Hindlimb muscle (tissue), 1 donor: ENCODE measurements at regions not wholly inside any gene's neighbourhood (a gene's known extent, or its start where the extent isn't known, plus 50 kb on each side); places are given as distances from the start of the nearest gene placed in this dataset.

Experiments
- DNase-seq: peaks from one replicate; pipeline ENCODE4 v3.0.0-alpha.2; 2013

DNA sequence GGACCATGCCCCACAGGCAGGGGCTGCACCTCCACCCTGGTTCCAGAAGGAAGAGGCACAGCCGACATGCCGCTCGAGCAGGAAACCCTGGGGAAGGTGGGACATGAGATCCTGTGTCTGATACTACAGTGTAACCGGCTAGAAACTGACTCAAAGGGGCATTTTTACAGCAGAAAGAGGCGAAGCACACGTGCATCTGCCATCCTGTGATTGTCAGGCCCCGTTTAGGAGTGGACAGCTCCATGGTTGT lies 62.7 kb downstream of the SIK1 start:
- DNase-seq = no peak

DNA sequence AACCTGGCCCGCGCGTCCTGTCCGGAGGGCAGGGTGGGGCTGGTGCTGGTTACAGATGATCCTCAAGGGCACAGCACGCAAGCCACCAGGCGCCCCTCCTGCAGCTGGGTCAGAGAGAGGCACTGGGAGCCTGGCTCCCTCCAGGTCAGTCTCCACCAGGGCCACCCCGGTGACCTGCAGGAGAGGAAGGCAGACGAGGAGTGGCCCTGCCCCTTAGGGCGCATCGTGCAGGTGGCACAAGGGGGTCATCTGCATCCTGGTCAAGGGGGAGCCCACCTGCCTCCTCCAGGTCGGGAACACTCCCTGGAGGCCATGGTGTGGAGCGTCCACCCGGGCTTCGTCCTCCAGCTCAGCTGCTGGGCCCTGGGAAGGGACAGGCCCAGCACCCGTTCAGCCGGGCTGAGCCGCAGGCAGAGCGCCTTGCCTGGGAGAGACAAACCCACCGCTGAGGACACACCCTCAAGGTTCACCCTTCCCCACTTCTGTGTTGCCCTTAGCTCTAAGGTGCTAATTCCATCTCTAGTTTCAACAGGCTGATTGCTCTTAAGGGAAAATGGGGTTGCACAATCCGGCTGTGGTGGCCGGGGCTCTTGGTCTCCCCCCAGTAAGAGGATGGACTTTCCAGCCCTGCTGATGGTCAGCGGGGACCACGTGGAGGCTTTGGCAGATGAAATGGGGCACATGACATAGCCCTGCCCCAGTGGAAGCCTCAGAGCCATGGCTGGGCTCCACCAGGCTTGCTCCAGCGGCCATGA lies 63.2 kb downstream of the SIK1 start:
- no peak for DNase-seq

GRCh38 chr21:43362915-43363314 lies 64.0 kb downstream of the SIK1 start:
- no peak for DNase-seq

DNA sequence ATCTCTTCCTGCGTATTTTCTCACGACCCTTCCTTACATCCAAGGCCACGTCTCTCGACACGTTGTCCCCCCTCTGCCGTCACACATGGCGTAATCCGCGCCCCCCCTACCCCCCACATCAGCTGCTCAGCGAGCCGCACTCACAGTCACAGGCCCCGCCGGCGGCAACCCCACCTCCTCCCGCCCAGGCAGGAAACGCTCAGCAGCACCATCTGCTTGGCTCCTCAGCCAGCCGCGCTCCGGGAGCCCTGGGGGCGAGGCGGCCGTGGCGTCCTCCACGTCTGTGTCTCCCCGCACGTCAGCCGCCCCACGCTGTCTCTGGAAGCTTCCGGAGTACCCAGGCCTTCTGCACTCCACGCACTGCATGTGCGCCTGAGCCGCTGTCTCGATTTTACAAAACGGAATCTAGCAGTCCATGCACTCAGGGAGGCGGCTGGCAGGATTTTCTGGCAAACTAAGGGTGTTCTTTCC lies 64.6 kb downstream of the SIK1 start:
- DNase-seq = peak; percentile 77

- DNase-seq = peak; percentile 64
Observed at GRCh38 chr21:43361493-43362296, 65.2 kb downstream of the SIK1 start.

GRCh38 chr21:43361127-43361492 lies 65.8 kb downstream of the SIK1 start:
- DNase-seq = no peak

DNA sequence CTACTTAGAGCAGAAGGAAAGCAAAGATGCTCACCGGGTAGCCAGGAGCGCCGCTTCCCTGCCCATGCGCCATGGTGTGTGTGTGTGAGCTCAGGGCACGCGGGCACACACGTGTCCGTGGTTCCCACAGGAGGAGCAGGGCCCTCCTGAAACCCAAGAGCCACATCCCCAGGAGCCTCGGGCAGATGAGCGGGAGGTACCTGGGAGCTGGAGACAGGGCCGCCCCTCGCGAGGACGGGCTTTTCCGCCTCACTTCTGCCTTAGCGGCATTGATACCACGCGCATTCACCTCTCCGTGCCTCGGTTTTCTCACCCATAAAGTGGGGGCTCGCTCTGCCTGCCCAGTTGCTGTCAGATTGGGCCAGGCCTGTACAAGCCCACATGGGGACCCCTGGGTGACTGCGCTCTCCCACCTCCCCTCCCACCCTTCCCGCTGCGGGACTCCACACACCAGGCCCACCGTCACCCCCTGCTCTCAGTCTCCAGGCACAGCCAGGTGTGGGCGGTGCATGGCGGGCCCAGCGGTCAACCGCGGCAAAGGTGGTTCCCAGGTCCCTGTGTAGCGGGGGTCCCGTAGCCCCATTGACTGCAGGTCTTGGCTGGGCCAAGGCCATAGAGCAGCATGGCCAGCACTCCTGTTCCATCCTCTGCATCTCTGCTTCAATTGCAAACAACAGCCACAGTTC lies 66.3 kb downstream of the SIK1 start:
- no peak for DNase-seq

DNA sequence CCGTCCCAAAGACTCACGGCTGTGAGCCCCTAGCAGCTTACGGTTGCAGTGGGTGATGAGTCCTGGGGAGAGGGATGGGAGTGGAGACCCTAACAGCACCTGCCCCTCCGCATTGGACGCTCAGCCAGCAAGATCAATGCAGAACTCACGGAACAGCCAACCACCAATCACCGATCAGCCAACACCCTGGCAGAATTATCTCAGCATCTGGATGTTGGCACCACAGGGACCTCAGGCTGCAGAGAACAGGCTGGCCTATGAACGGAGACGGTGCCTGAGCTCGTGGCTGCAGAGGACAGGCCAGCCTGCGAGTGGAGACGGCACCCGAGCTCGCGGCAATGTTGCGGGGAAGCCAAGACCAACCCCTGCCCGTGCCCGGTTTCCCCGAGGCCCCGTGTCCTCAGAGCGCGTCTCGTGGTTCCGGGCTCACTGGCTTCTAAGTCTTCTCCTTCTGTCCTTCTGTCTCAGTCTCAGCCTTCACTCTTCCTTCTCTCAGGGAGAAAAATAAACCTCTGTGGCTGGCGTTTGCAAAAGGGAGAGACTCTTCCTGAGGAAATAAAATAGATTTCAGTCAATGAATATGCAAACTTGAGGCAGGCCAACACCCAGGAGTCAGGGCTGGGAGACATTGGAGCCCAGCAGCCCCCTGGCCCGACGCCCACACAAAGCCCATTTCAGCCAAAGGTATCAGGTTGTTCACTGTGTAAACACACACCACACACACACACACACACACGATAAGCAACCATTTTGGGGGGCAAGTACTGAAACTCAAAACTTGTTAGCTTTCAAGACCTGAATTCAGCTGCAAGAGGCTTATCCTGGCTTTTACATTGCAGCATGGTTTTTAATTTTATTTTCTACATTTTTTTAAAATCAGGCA lies 67.8 kb downstream of the SIK1 start:
- no peak for DNase-seq

- DNase-seq = no peak
Observed at GRCh38 chr21:43357715-43358430, 69.1 kb downstream of the SIK1 start.

- no peak for DNase-seq
Observed at GRCh38 chr21:43355925-43356289, 71.0 kb downstream of the SIK1 start.

DNA sequence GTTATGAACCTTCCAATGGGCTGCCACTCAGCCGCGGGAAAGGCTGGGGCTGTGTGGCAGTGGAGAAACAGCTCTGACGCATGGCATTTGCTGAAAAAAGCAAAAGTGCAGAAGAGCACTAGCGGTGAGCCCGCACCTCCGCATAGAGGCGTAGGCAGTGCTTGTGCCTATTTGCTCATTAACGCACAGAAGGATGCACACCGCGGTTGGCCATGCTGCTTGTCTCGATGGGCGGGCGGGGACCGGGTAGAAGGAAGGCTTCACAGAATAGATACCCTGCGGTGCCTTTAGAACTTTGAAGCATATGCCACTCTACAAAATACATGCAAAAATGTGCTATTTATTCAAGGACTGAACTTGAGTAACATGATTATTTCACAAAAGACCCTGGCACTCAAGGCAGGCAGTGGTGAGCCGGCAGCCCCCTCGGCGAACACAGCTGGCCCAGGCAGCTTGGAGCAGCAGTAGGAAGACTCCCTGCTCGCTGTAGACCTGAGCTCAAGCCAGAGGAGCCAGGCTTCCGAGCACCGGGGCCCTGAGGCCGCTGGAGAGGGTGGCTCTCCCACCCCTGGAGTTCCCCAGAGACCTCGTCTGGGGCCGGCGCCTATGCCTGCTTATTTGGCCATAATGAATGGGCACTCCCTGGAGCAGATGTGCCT lies 71.5 kb downstream of the SIK1 start:
- DNase-seq = no peak

DNA sequence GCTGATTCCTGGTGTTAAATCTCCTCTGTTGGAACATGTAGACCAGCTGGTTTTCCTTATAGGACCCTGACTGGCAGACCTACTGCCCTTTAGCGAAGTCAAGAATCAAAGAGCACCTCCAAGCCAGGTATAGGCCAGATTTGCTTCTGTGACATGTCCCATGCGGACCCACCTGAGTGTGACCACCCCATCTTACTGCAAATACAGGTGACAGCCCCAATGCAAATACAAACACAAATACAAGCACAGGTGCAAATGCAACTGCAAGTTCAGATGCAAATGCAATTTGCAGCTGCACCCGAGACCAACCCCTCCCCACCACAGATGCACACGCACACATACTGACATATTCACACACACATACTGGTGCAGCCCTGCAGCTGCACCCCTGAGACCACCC lies 72.3 kb downstream of the SIK1 start:
- DNase-seq = no peak

DNA sequence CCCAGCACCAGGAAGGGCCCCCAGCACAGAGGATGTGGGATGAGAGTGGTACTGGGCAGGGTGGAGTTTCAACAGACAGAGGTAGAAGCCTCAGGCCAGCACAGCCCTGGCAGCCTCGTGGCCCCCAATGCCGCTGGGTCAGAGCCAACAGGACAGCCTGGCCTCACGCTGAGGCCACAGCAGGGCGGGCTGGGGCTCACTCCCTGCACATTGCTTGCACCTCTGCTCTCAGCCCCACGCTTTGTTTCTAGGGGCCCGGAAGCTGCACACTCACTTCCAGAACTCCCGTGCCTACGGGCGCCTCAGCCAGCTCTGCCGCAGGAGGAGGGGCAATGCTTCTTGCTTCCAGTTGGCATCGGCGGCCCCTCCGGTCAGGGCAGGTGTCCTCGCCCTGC lies 72.9 kb downstream of the SIK1 start:
- DNase-seq = no peak

DNA sequence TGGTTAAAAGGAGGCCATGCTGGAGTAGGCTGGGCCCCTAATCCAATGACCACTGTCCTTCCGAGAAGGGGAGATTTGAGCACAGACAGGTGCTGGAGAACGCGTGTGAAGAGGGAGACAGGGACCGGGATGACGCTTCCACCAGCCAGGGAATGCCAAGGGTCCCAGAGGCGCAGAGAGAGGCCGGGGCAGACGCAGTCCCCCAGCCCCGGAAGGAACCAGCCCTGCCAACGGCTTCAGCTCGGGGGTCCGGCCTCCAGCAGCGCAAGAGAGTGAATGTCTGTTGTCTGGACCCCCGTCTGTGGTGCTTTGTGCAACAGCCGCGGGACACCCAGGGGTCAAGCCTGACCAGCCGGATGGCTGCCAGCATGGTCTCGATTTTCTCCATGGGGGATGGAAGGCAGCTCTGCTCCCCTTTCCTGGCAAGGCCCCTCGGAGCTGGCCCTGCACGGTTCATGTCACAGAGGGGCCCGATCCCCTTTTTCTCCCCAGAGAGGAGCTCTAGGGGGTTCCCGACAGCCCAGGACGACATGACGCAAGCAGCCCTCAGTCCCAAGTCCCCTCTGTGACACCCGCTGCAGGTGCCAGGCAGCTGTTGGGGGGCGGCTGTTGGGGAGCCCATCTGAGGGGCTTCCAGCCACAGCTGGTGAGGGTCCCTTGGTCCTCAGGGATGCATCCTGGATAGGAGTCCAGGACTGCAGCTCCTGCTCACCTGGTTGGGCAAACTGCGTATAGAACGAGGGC lies 73.5 kb downstream of the SIK1 start:
- DNase-seq = no peak

GRCh38 chr21:43352568-43353281 lies 74.2 kb downstream of the SIK1 start:
- no peak for DNase-seq

DNA sequence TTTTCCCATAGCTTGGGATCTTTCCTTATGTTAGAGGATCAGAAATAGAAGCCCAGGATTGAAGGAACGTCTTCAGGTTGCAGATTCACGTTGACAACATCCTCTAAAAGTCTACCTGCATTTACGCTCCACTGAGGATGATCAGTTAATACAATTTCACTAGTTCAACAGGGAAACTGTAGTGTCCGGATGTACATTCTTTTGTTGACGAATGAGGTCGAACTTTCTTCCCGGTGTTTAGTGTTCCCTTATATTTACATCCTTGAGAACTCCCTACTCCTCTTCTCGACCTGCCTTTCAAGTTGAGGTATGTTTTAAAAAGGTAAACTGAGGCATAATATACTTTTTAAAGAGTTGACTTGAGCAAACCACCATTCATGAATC lies 74.8 kb downstream of the SIK1 start:
- DNase-seq = no peak

GRCh38 chr21:43351501-43352153 lies 75.3 kb downstream of the SIK1 start:
- no peak for DNase-seq

DNA sequence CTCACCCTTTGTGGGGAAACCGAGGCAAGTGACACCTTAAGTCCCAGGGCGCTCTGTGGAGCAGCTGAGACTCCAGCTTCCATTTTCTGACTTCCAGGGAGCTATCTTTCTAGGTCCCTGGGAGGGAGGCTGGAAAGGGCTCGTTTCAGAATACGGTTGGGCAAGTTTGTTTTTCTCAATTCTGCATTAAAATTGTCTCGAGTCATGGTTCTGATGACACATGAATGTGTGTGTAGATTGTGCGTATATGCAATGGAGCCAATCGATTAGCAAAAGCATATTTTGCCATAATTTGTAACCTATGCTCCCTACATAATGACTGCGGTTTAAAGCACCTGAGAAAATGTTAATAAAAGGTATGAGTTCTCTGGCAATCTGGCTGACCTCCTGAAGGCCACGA lies 77.3 kb downstream of the SIK1 start:
- no peak for DNase-seq

DNA sequence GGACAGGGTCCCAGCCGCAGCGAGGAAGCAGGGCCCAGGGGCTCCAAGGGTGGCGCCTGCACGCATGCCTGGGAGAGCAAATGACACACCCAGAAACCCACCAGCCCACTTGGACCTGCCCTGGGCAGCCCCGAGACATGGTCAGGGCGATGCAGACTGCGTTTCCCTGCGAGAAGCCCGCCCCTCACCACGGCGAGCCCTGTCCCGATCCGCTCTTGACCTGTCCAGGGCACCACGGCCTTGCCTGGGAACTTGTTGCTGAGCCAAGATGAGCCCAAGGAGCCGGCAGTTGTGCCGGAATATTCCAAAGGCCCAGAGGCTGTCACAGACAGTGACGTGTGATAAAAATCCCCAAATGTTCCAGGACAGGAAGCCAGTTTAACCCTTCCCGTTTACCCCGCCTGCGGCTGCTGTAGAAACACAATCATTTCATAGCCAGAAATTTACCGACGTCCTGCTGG lies 78.1 kb downstream of the SIK1 start:
- no peak for DNase-seq
